ENCODE measurements at regions not wholly inside any gene's neighbourhood (a gene's known extent, or its start where the extent isn't known, plus 50 kb on each side); places are given as distances from the start of the nearest gene placed in this dataset.
A peak's percentile ranks its signal among the peaks of the same experiment; 100 is the strongest.

DNA sequence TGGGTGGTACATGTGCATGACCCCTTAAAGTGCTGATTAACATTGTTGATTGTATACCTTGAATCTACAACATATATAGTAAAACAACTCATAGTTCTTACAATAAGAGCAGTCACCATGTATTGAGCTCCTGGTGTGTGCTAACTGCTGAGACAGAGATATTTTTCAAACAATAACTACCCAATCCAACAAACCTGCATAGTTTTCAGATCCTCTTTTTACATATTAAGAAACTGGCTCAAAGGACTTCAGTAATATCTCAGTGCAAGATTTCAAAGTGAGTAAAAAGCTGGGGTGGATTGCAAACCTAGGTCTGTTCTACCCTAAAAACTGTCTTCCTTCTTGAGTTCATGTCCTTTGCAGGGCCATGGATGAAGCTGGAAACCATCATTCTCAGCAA is 272.2 kb downstream of the SNX13 start:
- ATAC-seq (no peak), FAIRE-seq (no peak), DNase-seq (ENCODE audit: low read depth in 1 of 2, low spot score in 1 of 2) (no peak)
- no peak overlapping the region for H3K4me2 ChIP-seq
- H3K4me1 ChIP-seq: peaks cover 5% of the 10 kb centered on the region
- no peak overlapping the region for H3K27ac ChIP-seq
- TF ChIP-seq JUNB (IDR thresholded peaks at IDR 0.05) (no peak), CBX2 (IDR thresholded peaks at IDR 0.05; ENCODE audit: borderline replicate concordance, low read depth) (no peak), FOSB (CRISPR knock-in tag; IDR thresholded peaks at IDR 0.05) (no peak), PHF8 (IDR thresholded peaks at IDR 0.05; ENCODE audit: borderline replicate concordance, low read depth) (no peak), POLR2A (IDR thresholded peaks at IDR 0.05; ENCODE audit: low read length) (no peak), ZNF302 (CRISPR knock-in tag; IDR thresholded peaks at IDR 0.05) (no peak), RARB (CRISPR knock-in tag; IDR thresholded peaks at IDR 0.05) (no peak)
- H3K4me3 ChIP-seq: no peak overlapping the region
- H3K9me3 ChIP-seq: no peaks in the 10 kb centered on the region
- CTCF ChIA-PET: interaction anchor here (1.6 kb wide), 1 partner anchor 13 kb away, joined by 5 read pairs; no protein-coding TSS in a partner anchor
- POLR2A ChIA-PET: no interaction called here

DNA sequence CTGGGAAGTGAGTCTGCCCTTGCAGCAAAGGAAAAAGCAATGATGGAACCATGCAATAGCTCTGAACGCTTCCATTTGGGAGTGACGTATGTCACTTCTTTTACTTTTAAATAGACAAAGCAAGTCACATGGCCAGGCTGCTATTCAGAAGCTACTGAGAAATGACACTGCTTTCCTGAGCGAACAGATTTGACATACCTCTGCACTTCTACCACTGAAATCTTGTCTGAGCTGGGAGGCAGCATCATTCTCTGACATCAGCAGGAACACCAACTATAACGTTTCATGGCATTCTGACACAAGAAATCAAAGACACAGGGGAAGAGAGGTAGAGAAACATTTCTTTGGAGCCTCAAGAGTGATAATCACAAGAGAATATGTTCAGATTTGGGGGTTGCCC is 271.1 kb downstream of the SNX13 start:
- H3K4me3 ChIP-seq: no peak overlapping the region
- POLR2A ChIA-PET: no interaction called here
- no peaks in the 10 kb centered on the region for H3K9me3 ChIP-seq
- CTCF ChIA-PET: interaction anchor here (1.0 to 3.5 kb wide), 4 partner anchors 9 to 172 kb away, joined by 3 to 23 read pairs (median 4); no protein-coding TSS in a partner anchor
- H3K4me1 ChIP-seq: no peaks in the 10 kb centered on the region
- FAIRE-seq: no peak
- no peak for TF ChIP-seq RFX5 (IDR thresholded peaks at IDR 0.05)
- TF ChIP-seq CTCF (IDR thresholded peaks at IDR 0.05): no peak
- no peak for TF ChIP-seq CHD4 (IDR thresholded peaks at IDR 0.05; ENCODE audit: borderline replicate concordance)
- TF ChIP-seq ZNF302 (CRISPR knock-in tag; IDR thresholded peaks at IDR 0.05): no peak
- TF ChIP-seq TFCP2L1 (CRISPR knock-in tag; IDR thresholded peaks at IDR 0.05): no peak
- no peak for TF ChIP-seq CEBPB (IDR thresholded peaks at IDR 0.05)
- TF ChIP-seq ZSCAN20 (CRISPR knock-in tag; IDR thresholded peaks at IDR 0.05): no peak
- DNase-seq (ENCODE audit: low read depth in 1 of 2, low spot score in 1 of 2): no peak
- 0 out of 6 replicates have a peak overlapping the region, but pooled peaks of 1 of the 2 experiments have one; percentile 17 for H3K27ac ChIP-seq
- H3K4me2 ChIP-seq: no peak overlapping the region
- WGBS (ENCODE audit: missing lambda C conversion rate): 73% methylated on average over 4 of the region's 4 CpGs
- no peak for ATAC-seq

DNA sequence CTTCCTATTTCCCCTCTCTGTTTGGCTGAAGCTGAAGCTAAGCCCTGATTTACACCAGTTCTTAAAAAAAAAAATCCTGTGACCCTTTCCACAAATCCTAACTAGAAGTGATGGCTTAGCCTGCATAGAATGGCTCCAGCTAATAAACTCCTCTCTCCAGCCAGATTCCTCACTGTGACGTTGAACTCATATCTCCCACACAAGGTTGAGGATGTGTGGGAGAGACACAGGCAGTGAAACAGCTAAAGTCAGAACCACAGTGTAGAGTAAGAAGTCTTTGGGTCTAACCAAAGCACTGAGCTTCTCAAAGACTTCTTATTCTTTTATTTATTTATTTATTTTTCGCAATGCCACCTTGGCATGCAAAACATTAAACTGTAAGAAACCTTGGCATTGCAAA is 268.3 kb downstream of the SNX13 start:
- DNase-seq (ENCODE audit: low read depth in 1 of 2, low spot score in 1 of 2) (no peak), ATAC-seq (no peak), FAIRE-seq (no peak)
- POLR2A ChIA-PET: no interaction called here
- no peak overlapping the region for H3K4me2 ChIP-seq
- H3K9me3 ChIP-seq: no peaks in the 10 kb centered on the region
- TF ChIP-seq POLR2AphosphoS2 (conservative IDR thresholded peaks at IDR 0.05; ENCODE audit: low read length) (no peak), NFE2L2 (conservative IDR thresholded peaks at IDR 0.05; ENCODE audit: low read length) (no peak), HOXB5 (CRISPR knock-in tag; IDR thresholded peaks at IDR 0.05) (no peak), GATA3 (IDR thresholded peaks at IDR 0.05; ENCODE audit: borderline replicate concordance) (no peak), ZNF302 (CRISPR knock-in tag; IDR thresholded peaks at IDR 0.05) (no peak), MAZ (IDR thresholded peaks at IDR 0.05; ENCODE audit: borderline replicate concordance, low read depth, low read length) (no peak), CTCF (IDR thresholded peaks at IDR 0.05) (no peak), EP300 (IDR thresholded peaks at IDR 0.05) (no peak), MYC (IDR thresholded peaks at IDR 0.05; ENCODE audit: borderline replicate concordance, low read length) (no peak), HOXA7 (CRISPR knock-in tag; IDR thresholded peaks at IDR 0.05) (no peak), CEBPB (IDR thresholded peaks at IDR 0.05) (no peak), ZSCAN20 (CRISPR knock-in tag; IDR thresholded peaks at IDR 0.05) (no peak), PHF8 (IDR thresholded peaks at IDR 0.05; ENCODE audit: borderline replicate concordance, low read depth) (no peak), CBX8 (IDR thresholded peaks at IDR 0.05) (no peak), KDM5A (IDR thresholded peaks at IDR 0.05) (no peak)
- TF ChIP-seq, protein P1, sequence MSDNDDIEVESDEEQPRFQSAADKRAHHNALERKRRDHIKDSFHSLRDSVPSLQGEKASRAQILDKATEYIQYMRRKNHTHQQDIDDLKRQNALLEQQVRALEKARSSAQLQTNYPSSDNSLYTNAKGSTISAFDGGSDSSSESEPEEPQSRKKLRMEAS (IDR thresholded peaks at IDR 0.05): no peak
- TF ChIP-seq, protein P2, sequence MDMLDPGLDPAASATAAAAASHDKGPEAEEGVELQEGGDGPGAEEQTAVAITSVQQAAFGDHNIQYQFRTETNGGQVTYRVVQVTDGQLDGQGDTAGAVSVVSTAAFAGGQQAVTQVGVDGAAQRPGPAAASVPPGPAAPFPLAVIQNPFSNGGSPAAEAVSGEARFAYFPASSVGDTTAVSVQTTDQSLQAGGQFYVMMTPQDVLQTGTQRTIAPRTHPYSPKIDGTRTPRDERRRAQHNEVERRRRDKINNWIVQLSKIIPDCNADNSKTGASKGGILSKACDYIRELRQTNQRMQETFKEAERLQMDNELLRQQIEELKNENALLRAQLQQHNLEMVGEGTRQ (IDR thresholded peaks at IDR 0.05): no peak
- TF ChIP-seq, protein P3, sequence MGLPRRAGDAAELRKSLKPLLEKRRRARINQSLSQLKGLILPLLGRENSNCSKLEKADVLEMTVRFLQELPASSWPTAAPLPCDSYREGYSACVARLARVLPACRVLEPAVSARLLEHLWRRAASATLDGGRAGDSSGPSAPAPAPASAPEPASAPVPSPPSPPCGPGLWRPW (IDR thresholded peaks at IDR 0.05): no peak
- no peaks in the 10 kb centered on the region for H3K4me1 ChIP-seq
- CTCF ChIA-PET: interaction anchor here (0.6 to 3.5 kb wide), 5 partner anchors 9 to 276 kb away, joined by 3 to 23 read pairs (median 8); no protein-coding TSS in a partner anchor
- H3K27ac ChIP-seq: no peak overlapping the region
- WGBS (ENCODE audit: missing lambda C conversion rate): 73% methylated on average over 2 of the region's 2 CpGs
- H3K4me3 ChIP-seq: no peak overlapping the region
